ENCODE measurements at regions not wholly inside any gene's neighbourhood (a gene's known extent, or its start where the extent isn't known, plus 50 kb on each side); places are given as distances from the start of the nearest gene placed in this dataset.

GRCh38 chrX:86887341-86887740, 630.3 kb upstream of the KLHL4 start:
- DNase-seq (no peak), ATAC-seq (no peak)
- H3K4me1 ChIP-seq, result no peaks in the 10 kb centered on the region
- TF ChIP-seq CTCF (IDR thresholded peaks at IDR 0.05), result no peak
- H3K27me3 ChIP-seq, result no peaks in the 10 kb centered on the region
- H3K9me3 ChIP-seq, result no peaks in the 10 kb centered on the region
- no peak overlapping the region for H3K4me3 ChIP-seq
- H3K36me3 ChIP-seq, result no peaks in the 10 kb centered on the region
- intact Hi-C loops (cut with DNase I), result no loop called here
- no peak overlapping the region for H3K27ac ChIP-seq

GRCh38 chrX:86910027-86910426, 607.6 kb upstream of the KLHL4 start:
- H3K27me3 ChIP-seq, result no peaks in the 10 kb centered on the region
- H3K4me1 ChIP-seq, result no peaks in the 10 kb centered on the region
- intact Hi-C loops (cut with DNase I), result no loop called here
- H3K27ac ChIP-seq, result no peak overlapping the region
- H3K9me3 ChIP-seq, result no peaks in the 10 kb centered on the region
- no peaks in the 10 kb centered on the region for H3K36me3 ChIP-seq
- no peak for DNase-seq
- no peak for ATAC-seq
- no peak for TF ChIP-seq CTCF (IDR thresholded peaks at IDR 0.05)
- no peak overlapping the region for H3K4me3 ChIP-seq

GRCh38 chrX:86910602-86911311, 606.8 kb upstream of the KLHL4 start:
- Histone ChIP-seq H3K4me1 (no peaks in the 10 kb centered on the region), H3K9me3 (no peaks in the 10 kb centered on the region), H3K27ac (no peak overlapping the region), H3K27me3 (no peaks in the 10 kb centered on the region), H3K36me3 (no peaks in the 10 kb centered on the region), H3K4me3 (no peak overlapping the region)
- no peak for DNase-seq
- no peak for TF ChIP-seq CTCF (IDR thresholded peaks at IDR 0.05)
- intact Hi-C loops (cut with DNase I), result no loop called here
- no peak for ATAC-seq

GRCh38 chrX:86914569-86914968, 603.0 kb upstream of the KLHL4 start:
- no peak for TF ChIP-seq CTCF (IDR thresholded peaks at IDR 0.05)
- H3K27ac ChIP-seq, result no peak overlapping the region
- H3K4me1 ChIP-seq, result no peaks in the 10 kb centered on the region
- ATAC-seq (no peak), DNase-seq (no peak)
- no peak overlapping the region for H3K4me3 ChIP-seq
- no peaks in the 10 kb centered on the region for H3K9me3 ChIP-seq
- H3K27me3 ChIP-seq, result no peaks in the 10 kb centered on the region
- no peaks in the 10 kb centered on the region for H3K36me3 ChIP-seq
- intact Hi-C loops (cut with DNase I), result no loop called here

- ATAC-seq, result no peak
- H3K4me3 ChIP-seq, result no peak overlapping the region
These were observed 599.6 kb upstream of the KLHL4 start for GRCh38 chrX:86917959-86918358.

More at GRCh38 chrX:86917959-86918358, 599.6 kb upstream of the KLHL4 start:
- no peaks in the 10 kb centered on the region for H3K4me1 ChIP-seq
- no peak for TF ChIP-seq CTCF (IDR thresholded peaks at IDR 0.05)
- H3K9me3 ChIP-seq, result no peaks in the 10 kb centered on the region
- no peaks in the 10 kb centered on the region for H3K27me3 ChIP-seq
- H3K36me3 ChIP-seq, result no peaks in the 10 kb centered on the region
- no peak for DNase-seq
- H3K27ac ChIP-seq, result no peak overlapping the region
- intact Hi-C loops (cut with DNase I), result no loop called here

All from upper lobe of right lung (tissue), 1 donor.